ENCODE measurements at regions not wholly inside any gene's neighbourhood (a gene's known extent, or its start where the extent isn't known, plus 50 kb on each side); places are given as distances from the start of the nearest gene placed in this dataset.

DNA sequence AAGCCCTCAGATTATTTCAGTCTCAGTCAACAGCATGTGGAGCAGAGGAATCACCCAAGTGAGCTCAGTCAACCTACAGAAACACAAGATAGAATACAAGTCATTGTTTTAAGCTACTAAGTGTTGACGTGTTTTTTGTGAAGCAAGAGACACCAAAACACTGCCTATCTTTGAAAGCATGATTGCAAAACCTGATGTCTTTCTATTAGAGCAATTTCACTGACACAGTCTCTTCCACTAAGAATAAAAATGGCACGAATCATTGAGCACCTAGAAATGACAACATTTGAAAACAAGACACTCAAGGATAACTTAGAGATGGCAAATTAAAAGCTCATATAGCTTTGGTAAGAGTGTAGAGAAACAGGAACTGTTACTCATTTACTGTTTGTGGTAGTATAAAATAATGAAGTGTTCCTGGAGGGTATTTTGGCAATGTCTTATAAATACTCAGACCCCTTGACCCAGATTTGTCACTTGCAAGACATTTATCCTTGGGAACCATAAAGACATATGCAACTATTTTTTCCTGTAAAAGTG lies 407.1 kb upstream of the XYLT1 start:
- no peak for ATAC-seq
- Mint-ChIP-seq H3K27ac (no peak overlapping the region), H3K9me3 (no peaks in the 10 kb centered on the region), H3K4me3 (no peak overlapping the region), H3K4me1 (no peaks in the 10 kb centered on the region), H3K36me3 (no peaks in the 10 kb centered on the region)
- no peak for DNase-seq (ENCODE audit: low spot score in 2 of 2)

DNA sequence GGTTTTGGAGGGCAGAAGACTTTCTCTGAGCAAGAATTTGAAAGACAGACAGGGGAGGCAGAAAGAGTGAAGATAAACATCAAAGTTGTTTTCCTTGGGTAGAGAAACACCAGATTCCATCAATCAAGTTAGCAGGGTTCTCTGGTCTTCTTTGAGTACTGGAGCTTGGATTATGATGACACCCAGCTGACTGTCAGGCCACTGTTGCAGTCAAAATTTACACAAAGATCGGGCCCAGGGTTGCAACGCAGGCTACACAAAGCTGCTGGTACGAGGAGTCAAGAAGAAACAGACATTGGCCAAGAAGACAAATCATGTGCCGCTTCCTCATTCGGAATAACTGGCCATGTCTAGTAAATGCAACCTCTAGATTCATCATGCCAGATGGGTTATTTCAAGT lies 396.2 kb upstream of the XYLT1 start:
- ATAC-seq (no peak), DNase-seq (ENCODE audit: low spot score in 2 of 2) (no peak)
- Mint-ChIP-seq H3K4me3 (no peak overlapping the region), H3K36me3 (no peaks in the 10 kb centered on the region), H3K27ac (no peak overlapping the region), H3K9me3 (no peaks in the 10 kb centered on the region), H3K4me1 (no peaks in the 10 kb centered on the region)

DNA sequence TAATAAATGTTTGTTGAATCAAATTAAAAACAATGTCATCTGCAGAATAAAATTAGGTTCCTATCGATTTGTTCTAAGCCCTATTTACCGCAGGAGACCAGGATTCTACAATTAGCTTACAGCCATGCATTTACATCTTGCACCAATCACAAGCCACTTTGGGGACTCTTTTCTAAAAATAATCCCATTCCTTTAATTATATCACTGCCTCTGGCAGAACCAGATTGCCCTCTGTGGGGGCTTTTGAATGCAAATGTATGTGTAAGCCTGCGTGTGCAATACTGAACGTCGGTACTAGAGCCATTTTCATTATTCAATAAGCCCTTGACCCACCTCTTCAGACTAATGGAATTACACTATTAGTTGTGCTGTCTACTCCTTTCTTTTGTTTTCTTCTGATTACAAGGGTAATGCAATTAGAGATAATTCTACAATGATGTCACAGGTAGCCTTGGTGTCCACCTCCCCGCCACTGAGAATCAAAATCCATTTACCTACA lies 391.3 kb upstream of the XYLT1 start:
- Mint-ChIP-seq H3K4me1 (no peaks in the 10 kb centered on the region), H3K4me3 (no peak overlapping the region), H3K36me3 (no peaks in the 10 kb centered on the region), H3K9me3 (no peaks in the 10 kb centered on the region), H3K27ac (no peak overlapping the region)
- DNase-seq (ENCODE audit: low spot score in 2 of 2) (no peak), ATAC-seq (no peak)

GRCh38 chr16:17858061-17858460 lies 387.3 kb upstream of the XYLT1 start:
- no peak for ATAC-seq
- H3K36me3 Mint-ChIP-seq: no peaks in the 10 kb centered on the region
- no peaks in the 10 kb centered on the region for H3K4me1 Mint-ChIP-seq
- H3K9me3 Mint-ChIP-seq: peaks cover 3% of the 10 kb centered on the region
- DNase-seq (ENCODE audit: low spot score in 2 of 2): no peak
- H3K4me3 Mint-ChIP-seq: no peak overlapping the region
- H3K27ac Mint-ChIP-seq: no peak overlapping the region

GRCh38 chr16:17853958-17854357 lies 383.2 kb upstream of the XYLT1 start:
- DNase-seq (ENCODE audit: low spot score in 2 of 2) (no peak), ATAC-seq (no peak)
- no peak overlapping the region for H3K27ac Mint-ChIP-seq
- H3K4me3 Mint-ChIP-seq: no peak overlapping the region
- peaks cover 3% of the 10 kb centered on the region for H3K9me3 Mint-ChIP-seq
- no peaks in the 10 kb centered on the region for H3K4me1 Mint-ChIP-seq
- no peaks in the 10 kb centered on the region for H3K36me3 Mint-ChIP-seq

DNA sequence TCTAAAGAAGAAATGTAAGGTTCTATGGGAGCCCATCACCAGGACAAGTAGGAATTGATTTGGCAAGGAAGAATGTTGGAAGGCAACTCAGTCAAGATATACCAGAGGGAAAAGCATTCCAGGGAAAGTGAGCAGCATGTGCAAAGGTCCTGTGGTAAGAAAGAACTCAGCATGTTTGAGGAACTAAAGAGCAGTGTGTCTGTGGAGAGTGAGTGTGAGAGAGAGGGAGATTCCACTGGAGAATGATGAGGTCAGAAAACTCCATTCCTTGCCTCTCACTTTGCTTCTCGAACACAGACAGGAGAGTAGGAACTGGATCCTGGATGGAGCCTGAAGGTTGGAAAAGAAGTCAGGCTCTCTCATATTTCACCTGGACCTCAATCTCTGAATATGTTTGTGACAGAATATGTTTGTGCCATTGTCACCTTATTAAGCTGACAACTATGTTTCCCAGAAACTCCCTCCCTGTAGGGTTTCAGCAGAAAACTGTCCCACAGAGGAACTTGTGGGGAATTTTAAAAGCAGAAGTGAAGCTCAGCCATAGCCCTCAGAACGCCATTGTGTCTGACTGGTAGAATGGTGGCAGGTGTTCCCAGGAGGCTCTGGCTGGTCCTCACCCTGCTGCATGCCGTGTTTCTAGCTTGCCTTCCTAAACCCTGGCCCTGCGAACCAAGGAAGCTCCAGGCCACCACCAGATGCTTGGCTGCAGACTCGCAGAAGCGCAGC lies 382.4 kb upstream of the XYLT1 start:
- Mint-ChIP-seq H3K9me3 (peaks cover 3% of the 10 kb centered on the region), H3K4me3 (no peak overlapping the region), H3K36me3 (no peaks in the 10 kb centered on the region), H3K27ac (no peak overlapping the region), H3K4me1 (no peaks in the 10 kb centered on the region)
- no peak for DNase-seq (ENCODE audit: low spot score in 2 of 2)
- ATAC-seq: no peak

DNA sequence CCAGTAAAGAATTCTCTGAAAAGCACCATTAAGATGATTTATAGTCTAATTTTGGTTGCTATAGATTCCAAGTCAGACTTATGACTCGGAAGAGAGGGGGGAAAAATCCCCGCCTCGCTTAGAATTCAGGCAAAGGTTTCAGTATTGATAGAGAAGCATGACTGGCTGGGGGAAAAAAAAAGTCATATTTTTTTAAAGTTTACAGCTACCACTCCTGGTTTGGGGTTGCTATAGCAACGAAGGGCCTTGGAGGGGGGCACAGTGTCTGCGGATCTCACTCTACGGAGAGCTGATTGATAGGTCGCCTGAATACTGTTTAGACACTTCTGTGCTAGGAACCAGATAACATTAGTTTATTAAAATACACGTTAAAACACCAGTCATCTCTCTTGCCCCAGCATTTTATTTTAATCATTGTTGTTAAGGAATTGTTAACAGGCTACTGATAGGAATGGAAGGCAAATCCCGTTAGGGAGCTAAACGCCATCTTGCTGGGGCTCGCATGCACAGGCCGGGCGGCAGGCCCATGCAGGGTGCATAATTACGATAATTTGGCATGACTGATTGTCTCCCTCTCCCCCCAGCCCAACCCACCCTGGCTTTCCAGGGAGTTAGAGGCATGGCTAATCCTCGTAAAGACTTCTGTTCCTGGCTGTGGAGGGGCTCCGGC lies 380.0 kb upstream of the XYLT1 start:
- ATAC-seq (no peak), DNase-seq (ENCODE audit: low spot score in 2 of 2) (no peak)
- no peaks in the 10 kb centered on the region for H3K36me3 Mint-ChIP-seq
- no peak overlapping the region for H3K27ac Mint-ChIP-seq
- H3K4me1 Mint-ChIP-seq: no peaks in the 10 kb centered on the region
- H3K4me3 Mint-ChIP-seq: no peak overlapping the region
- peaks cover 3% of the 10 kb centered on the region for H3K9me3 Mint-ChIP-seq

DNA sequence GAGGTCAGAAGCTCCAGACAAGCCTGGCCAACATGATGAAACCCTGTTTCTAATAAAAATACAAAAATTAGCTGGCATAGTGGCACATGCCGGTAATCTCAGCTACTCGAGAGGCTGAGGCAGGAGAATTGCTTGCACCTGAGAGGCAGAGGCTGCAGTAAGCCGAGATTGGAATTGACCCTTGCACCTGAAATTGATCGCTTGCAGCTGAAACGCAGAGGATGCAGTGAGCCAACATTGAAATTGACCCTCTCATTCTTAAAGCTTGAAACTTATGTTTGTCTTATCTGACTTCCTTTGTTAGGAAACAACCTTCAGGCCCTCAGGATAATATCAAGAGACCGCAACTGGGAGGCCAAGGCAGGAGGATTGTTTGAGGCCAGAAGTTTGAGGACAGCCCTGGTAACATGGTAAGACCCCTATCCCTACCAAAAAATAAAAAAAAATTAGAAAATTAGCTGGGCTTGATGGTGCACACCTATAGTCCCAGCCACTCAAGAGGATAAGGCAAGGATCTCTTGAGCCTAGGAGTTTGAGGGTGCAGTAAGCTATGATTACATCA lies 376.6 kb upstream of the XYLT1 start:
- H3K4me1 Mint-ChIP-seq: no peaks in the 10 kb centered on the region
- no peaks in the 10 kb centered on the region for H3K36me3 Mint-ChIP-seq
- H3K9me3 Mint-ChIP-seq: no peaks in the 10 kb centered on the region
- DNase-seq (ENCODE audit: low spot score in 2 of 2) (no peak), ATAC-seq (no peak)
- H3K27ac Mint-ChIP-seq: no peak overlapping the region
- H3K4me3 Mint-ChIP-seq: no peak overlapping the region

GRCh38 chr16:17846030-17846429 lies 375.3 kb upstream of the XYLT1 start:
- Mint-ChIP-seq H3K4me1 (peaks cover 5% of the 10 kb centered on the region), H3K4me3 (no peak overlapping the region), H3K27ac (no peak overlapping the region), H3K36me3 (no peaks in the 10 kb centered on the region), H3K9me3 (no peaks in the 10 kb centered on the region)
- ATAC-seq: no peak
- DNase-seq (ENCODE audit: low spot score in 2 of 2): no peak

- ATAC-seq: no peak
- peaks cover 5% of the 10 kb centered on the region for H3K4me1 Mint-ChIP-seq
- H3K27ac Mint-ChIP-seq: no peak overlapping the region
- H3K4me3 Mint-ChIP-seq: no peak overlapping the region
- no peaks in the 10 kb centered on the region for H3K36me3 Mint-ChIP-seq
- H3K9me3 Mint-ChIP-seq: no peaks in the 10 kb centered on the region
- no peak for DNase-seq (ENCODE audit: low spot score in 2 of 2)
These were observed 374.3 kb upstream of the XYLT1 start for GRCh38 chr16:17845031-17845430.

DNA sequence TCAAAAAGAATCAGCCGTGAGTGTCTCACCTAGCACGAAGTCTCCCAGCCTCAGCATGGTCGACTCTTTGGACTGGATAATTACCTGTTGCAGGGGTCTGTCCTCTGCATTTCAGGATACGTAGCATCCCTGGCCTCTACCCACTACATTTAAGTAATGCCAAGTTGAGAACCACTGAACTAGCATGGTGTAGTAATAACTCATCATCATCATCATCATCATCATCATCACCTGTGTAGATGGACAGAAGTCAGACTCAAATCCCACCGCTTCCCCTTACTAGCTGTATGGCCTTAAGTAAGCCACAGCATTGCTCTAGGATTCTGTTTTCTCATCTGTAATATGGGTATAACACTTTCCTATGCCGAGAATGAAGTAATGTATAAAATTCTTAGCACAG lies 373.1 kb upstream of the XYLT1 start:
- Mint-ChIP-seq H3K4me1 (peaks cover 5% of the 10 kb centered on the region), H3K36me3 (no peaks in the 10 kb centered on the region), H3K4me3 (no peak overlapping the region), H3K27ac (no peak overlapping the region), H3K9me3 (no peaks in the 10 kb centered on the region)
- DNase-seq (ENCODE audit: low spot score in 2 of 2): no peak
- no peak for ATAC-seq

DNA sequence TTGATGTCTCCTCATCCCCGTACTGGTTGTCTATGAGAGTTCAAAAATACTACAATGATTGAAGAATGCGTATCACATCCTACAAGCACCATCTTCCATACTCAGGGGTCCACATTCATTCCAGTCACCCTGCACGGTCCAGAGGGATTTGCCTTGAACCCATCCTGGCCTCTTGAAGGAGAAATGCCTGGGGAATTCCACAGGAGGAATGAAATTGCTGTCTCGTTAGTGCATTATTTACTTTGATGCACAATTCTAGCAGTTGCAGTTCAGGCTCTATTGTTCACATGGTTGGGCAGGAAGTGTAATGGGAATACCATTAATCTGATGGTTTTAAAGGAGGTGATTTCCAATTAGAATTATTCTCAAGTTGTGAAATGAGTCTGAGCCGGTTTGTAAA lies 369.1 kb upstream of the XYLT1 start:
- no peaks in the 10 kb centered on the region for H3K9me3 Mint-ChIP-seq
- ATAC-seq: no peak

DNA sequence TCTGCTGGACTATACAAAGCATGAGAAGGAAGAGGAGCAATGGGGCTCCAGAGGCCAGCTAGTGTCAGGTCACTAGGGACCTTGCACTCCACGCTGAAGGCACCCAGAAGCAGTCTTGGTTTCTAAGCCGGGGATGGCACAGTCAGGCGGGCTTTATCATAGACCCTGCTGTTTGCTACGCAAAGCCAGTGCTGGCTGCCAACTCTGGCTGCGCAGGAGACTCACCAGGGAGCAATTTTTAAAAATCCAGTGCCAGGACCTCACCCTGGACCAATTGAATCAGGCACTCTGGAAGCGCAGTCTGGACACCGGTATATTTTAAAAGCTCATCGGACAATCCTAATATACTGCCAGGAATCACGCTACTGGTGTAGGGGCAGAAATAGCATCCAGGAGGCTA lies 368.5 kb upstream of the XYLT1 start:
- ATAC-seq: no peak
- DNase-seq (ENCODE audit: low spot score in 2 of 2): no peak
- Mint-ChIP-seq H3K9me3 (no peaks in the 10 kb centered on the region), H3K4me3 (no peak overlapping the region), H3K4me1 (peaks cover 5% of the 10 kb centered on the region), H3K27ac (no peak overlapping the region), H3K36me3 (no peaks in the 10 kb centered on the region)

More for the DNA sequence above, 369.1 kb upstream of the XYLT1 start:
- Mint-ChIP-seq H3K4me1 (peaks cover 5% of the 10 kb centered on the region), H3K27ac (no peak overlapping the region), H3K36me3 (no peaks in the 10 kb centered on the region), H3K4me3 (no peak overlapping the region)
- DNase-seq (ENCODE audit: low spot score in 2 of 2): no peak

GRCh38 chr16:17836868-17837602 lies 366.3 kb upstream of the XYLT1 start:
- H3K4me1 Mint-ChIP-seq: peaks cover 5% of the 10 kb centered on the region
- peak; percentile 81 for ATAC-seq
- H3K36me3 Mint-ChIP-seq: no peaks in the 10 kb centered on the region
- DNase-seq (ENCODE audit: low spot score in 2 of 2): no peak
- H3K9me3 Mint-ChIP-seq: no peaks in the 10 kb centered on the region
- no peak overlapping the region for H3K27ac Mint-ChIP-seq
- no peak overlapping the region for H3K4me3 Mint-ChIP-seq

DNA sequence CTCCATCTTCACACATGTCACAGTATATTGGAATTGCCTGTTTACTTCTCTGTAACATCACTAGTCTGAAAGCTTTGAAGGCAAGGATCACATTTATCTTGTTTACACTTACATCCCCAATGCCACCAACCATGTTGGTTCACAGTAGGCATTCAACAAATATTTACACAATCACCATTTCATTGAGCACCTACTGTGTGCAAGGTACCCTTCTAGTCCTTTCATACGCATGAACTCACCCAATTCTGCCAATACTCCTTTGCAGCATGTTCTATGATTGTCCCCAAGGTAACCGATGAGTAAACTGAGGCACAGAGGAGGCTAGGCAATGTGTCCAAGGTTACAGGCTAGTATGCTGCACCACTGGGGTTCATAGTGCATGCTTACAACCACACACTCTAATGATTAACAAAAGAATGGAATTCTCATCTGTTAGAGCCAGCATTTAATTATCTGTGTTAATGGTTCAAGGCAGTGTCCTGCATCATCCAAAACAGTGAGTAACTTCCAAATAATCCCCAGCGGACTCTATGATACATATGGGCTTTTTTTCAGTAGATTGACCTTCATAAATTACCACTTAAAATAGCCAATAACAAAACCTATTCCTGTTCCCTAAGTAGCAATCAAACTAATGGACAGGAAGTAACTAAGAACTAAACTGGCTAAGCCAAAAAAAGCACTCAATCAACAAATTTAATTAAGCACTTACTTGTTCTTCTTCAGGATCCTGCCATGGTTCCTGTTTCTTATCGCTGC lies 364.5 kb upstream of the XYLT1 start:
- H3K36me3 Mint-ChIP-seq: no peaks in the 10 kb centered on the region
- H3K27ac Mint-ChIP-seq: no peak overlapping the region
- ATAC-seq: no peak
- no peak overlapping the region for H3K4me3 Mint-ChIP-seq
- no peaks in the 10 kb centered on the region for H3K9me3 Mint-ChIP-seq
- DNase-seq (ENCODE audit: low spot score in 2 of 2): no peak
- no peaks in the 10 kb centered on the region for H3K4me1 Mint-ChIP-seq

Measured in stimulated activated effector memory CD8-positive, alpha-beta T cell treated with anti-CD3 and anti-CD28 coated beads, Interleukin-12 subunit alpha, Interleukin-12 subunit beta, amount 100 ng/mL, for 72 hours (primary cell).